C4-2B (cell line): ENCODE measurements at regions not wholly inside any gene's neighbourhood (a gene's known extent, or its start where the extent isn't known, plus 50 kb on each side); places are given as distances from the start of the nearest gene placed in this dataset.

Experiments used
- H3K27ac ChIP-seq: fragments of 450-650 bp; 2 replicates; pipeline ENCODE4 v1.5.1; 2017
- ZFX ChIP-seq: fragments of 450-650 bp; IDR thresholded peaks from 2 replicates; pipeline ENCODE4 v1.6.1; 2017
- TF ChIP-seq, protein P1 (sequence below): fragments of 450-650 bp; conservative IDR thresholded peaks from 2 replicates; pipeline ENCODE4 v1.5.1; 2017; ENCODE audit warnings: mild to moderate bottlenecking

DNA sequence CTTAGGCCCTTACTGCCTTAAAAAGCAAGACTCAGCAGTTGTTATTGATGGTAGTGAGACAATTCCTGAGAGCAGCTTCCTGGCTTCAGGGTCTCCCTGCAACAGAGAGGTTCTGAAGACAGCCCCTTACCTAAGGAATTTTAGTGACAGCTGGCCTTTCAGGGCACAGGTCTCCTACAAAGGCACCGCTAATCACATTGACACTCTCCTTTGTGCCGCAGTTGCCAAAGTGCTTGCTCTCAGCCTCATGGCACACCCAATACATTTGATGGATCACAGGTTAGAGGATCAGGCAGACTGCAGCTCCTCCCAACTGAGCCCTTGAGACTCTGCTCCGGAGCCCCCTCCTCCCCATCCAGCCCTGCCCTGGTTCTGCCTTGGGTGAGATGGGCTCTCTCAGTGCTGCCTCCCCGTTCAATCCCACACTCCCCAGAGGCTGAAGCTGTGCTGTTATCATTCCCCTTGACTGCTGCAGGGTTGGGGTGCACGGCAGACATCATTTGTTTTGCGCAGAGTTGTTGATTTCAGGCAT is 198.2 kb downstream of the EMX2 start:
- TF ChIP-seq ZFX, result no peak
- TF ChIP-seq, protein P1, sequence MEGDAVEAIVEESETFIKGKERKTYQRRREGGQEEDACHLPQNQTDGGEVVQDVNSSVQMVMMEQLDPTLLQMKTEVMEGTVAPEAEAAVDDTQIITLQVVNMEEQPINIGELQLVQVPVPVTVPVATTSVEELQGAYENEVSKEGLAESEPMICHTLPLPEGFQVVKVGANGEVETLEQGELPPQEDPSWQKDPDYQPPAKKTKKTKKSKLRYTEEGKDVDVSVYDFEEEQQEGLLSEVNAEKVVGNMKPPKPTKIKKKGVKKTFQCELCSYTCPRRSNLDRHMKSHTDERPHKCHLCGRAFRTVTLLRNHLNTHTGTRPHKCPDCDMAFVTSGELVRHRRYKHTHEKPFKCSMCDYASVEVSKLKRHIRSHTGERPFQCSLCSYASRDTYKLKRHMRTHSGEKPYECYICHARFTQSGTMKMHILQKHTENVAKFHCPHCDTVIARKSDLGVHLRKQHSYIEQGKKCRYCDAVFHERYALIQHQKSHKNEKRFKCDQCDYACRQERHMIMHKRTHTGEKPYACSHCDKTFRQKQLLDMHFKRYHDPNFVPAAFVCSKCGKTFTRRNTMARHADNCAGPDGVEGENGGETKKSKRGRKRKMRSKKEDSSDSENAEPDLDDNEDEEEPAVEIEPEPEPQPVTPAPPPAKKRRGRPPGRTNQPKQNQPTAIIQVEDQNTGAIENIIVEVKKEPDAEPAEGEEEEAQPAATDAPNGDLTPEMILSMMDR, result no peak

DNA sequence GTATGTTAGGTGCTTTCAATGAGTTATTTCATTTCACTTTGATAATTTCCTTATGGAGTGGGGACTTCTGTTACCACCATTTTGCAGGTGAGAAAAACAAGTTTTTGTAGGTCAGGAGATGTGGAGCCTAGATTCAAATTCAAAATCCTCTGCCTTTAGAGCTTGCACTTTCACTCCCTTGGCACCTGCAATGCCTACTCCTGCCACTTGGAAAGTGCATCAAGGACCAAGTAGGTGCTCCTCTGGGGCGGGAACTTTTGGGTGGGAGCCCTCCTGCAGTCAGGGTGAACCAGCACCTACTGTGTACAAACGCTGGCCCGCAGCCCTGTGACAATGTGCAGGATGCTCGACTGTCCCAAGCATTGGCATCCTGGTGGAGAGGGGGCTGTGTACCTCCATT is 199.0 kb downstream of the EMX2 start:
- no peak for TF ChIP-seq ZFX
- TF ChIP-seq, protein P1, result no peak; the same call in 1 of the 2 replicates
- no peak overlapping the region for H3K27ac ChIP-seq

More for the DNA sequence above, 198.2 kb downstream of the EMX2 start:
- H3K27ac ChIP-seq, result no peak overlapping the region

DNA sequence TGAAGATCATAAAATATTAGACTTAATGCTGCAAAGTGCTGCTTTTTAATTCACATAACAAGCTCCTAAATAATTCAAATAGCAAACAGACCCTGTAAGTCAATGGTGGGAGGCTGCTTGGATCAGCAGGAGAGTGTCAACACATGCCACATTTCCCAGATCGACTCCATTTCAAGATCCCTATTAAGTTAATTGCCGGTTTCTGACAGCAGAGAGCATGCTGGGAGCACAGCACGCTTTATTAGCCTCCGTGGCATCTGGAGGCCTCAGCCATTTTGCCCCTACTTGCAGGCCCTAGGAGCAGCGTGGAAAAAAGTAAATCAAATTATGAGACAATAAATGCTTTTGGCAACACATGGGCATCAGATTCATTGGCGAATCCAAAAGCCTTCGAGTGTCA is 201.0 kb downstream of the EMX2 start:
- H3K27ac ChIP-seq, result no peak overlapping the region
- TF ChIP-seq ZFX, result no peak
- TF ChIP-seq, protein P1, result no peak

DNA sequence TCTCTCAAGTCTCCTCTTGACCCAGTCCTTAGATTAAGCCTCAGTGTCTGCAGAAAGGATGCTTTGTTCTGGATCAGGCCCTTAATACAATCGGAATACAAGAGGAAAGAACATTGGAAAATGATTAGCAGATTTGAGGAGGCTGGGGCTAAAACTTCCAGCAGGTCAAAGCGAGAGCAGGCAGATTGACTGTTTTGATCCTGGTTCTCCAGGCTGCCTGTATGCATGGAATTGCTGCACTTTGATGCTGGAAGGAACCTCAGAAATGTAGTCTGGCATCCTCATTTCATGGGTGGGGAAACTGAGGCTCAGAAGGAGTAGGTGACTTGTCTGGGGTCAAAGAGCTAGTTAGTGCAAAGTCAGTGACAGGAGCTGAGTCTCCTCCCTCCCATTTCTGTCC is 202.8 kb downstream of the EMX2 start:
- no peak overlapping the region for H3K27ac ChIP-seq
- TF ChIP-seq ZFX, result no peak
- TF ChIP-seq, protein P1, result no peak

DNA sequence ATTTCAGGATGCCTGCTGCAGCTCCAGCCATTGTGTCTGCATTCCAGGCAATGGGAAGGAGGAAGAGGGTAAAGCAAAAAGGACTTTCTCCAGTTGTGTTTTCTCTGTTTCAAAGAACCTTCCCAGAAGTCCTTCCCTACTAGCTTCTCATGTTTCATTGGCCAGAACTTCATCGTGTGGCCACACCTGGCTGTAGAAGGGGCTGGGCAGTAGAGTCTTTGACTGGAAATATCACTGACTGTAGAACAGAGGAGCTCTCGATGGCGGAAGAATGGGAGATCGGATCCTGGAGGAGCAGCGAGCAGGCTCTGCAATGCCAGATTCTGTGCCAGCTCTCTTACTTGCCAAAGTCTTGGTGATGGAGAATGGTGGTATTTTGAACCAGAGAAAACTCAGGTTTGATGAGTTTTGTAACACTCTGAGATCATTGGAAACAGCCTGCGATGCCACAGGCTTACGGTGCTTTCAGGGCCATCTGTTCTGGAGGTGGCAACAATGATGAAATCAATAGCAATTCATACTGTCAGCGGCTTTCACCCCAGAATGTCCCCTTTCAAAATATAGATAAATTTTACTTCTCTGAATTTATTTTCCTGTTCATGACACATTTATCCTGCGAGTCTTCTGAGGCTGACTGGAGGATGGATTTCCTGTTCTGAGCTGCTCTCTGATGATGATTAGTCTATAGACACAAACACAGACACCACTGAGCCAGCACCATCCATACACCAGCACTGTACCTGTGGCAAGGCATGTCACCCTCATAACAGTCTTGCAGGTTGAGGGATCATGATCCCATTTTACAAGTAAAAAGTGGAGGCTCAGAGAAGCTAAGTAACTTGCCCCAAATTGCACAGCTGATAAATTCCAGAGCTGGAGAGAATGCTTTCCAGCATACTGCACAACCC is 204.2 kb downstream of the EMX2 start:
- H3K27ac ChIP-seq, result no peak overlapping the region
- TF ChIP-seq ZFX, result no peak
- TF ChIP-seq, protein P1, result no peak

DNA sequence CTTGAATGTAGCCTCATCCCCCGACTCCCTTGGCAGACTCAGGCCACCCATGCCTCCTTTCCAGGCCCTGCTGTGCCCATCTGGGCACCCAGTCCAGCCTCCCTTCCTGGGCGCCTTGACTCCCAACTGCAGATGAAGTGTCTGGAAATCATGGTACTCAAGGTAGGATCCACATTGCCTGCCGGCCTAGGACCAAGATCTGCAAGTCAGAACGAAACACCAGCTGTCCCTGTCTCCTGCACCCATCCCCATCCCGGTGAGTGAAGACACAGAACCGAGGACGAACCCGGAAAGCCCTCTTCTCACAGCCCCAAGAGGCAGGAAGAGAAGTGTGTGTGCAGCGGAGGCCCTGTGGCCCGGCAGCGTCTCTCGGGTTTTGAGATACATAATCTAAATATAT is 205.1 kb downstream of the EMX2 start:
- no peak for TF ChIP-seq ZFX
- TF ChIP-seq, protein P1, result no peak
- H3K27ac ChIP-seq, result no peak overlapping the region

DNA sequence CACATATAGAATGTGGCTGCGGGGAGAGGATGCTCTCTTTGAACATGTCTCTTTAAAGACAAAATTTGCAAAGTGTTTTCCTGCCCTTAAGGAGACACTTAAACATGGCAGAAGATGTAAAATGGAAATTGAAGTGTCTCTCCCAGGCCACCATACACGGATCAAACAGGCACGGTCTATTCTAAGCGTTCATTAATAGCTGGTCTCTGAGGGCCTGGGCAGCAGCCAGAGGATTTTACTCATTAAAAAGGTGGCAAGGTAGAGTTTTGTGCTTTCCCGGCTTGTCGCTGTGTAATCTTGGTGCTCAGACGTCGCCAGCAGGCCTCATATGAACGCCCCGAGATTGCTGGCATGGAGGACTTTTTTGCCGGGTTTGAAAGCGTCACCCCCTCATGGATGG is 205.5 kb downstream of the EMX2 start:
- no peak overlapping the region for H3K27ac ChIP-seq
- TF ChIP-seq, protein P1, result no peak
- no peak for TF ChIP-seq ZFX
